K562 (cell line): ENCODE measurements at regions not wholly inside any gene's neighbourhood (a gene's known extent, or its start where the extent isn't known, plus 50 kb on each side); places are given as distances from the start of the nearest gene placed in this dataset.

Source experiments
- ATAC-seq: fragments of 200-7000 bp; cut with Tn5 transposase; 3 replicates; pipeline ENCODE4 v1.9.1; 2020; ENCODE audit warnings: moderate library complexity
- BruUV-seq: library from RNA; stranded (reverse); fragments of 400-500 nt; replicated peaks from 2 replicates; lab custom pipeline; 2021; lab: Mats Ljungman, UMichigan
- CTCF ChIA-PET: fragments of 300-600 bp; formaldehyde crosslinking; extraction: SDS; loops from one replicate; lab custom pipeline; 2021; ENCODE audit warnings: low intra/inter-chr PET ratio; lab: Yijun Ruan, JAX
- POLR2A ChIA-PET: fragments of 300-600, 350-650 bp; sonication (Branson Sonifier 250); formaldehyde crosslinking; extraction: SDS; loops from one replicate; lab custom pipeline; 2021; ENCODE audit warnings: antibody characterized with exemption, inconsistent platforms; lab: Yijun Ruan, JAX
- DNase-seq, 4 experiments: peaks; one replicate each; pipeline versions ENCODE4 v3.0.0 to v3.0.0-alpha.2; 2011 to 2018; ENCODE audit warnings: low spot score in 3 of 4, mixed read lengths in 3 of 4; ENCODE audit errors: extremely low read depth in 1 of 4
- FAIRE-seq: peaks from 2 replicates; lab custom pipeline; 2011; peaks lifted over from hg19 to GRCh38; lab: Jason Lieb, UNC
- H2AFZ ChIP-seq: 2 replicates; pipeline ENCODE4 v1.6.0; 2011; ENCODE audit warnings: low read depth, low read length, control low read depth, inconsistent platforms
- H3K27ac ChIP-seq: fragments of 200-600 bp; 3 replicates; pipeline ENCODE4 v1.8.0; 2011; ENCODE audit warnings: low read depth, mild to moderate bottlenecking, control low read depth, inconsistent platforms, low read length, moderate library complexity, mixed read lengths; ENCODE audit errors: extremely low read depth
- H3K27me3 ChIP-seq, 2 experiments: fragments of 300-600 bp in 1 of 2; 2 replicates in 1 of 2; 3 replicates in 1 of 2; pipeline versions ENCODE4 v1.6.0 to v1.8.0; 2011; ENCODE audit warnings: inconsistent platforms in 2 of 2, low read length in 2 of 2, mild to moderate bottlenecking in 1 of 2, mixed read lengths in 1 of 2, moderate library complexity in 1 of 2; ENCODE audit not compliant: control insufficient read depth in 2 of 2, insufficient read depth in 2 of 2
- H3K36me3 ChIP-seq: fragments of 300-600 bp; 3 replicates; pipeline ENCODE4 v1.8.0; 2011; ENCODE audit warnings: mild to moderate bottlenecking, low read length, inconsistent platforms; ENCODE audit not compliant: control insufficient read depth, insufficient read depth
- H3K4me1 ChIP-seq, 2 experiments: fragments of 200-600 bp in 1 of 2; replicated peaks in 1 of 2; 2 replicates in 1 of 2; 3 replicates in 1 of 2; pipeline versions ENCODE4 v1.5.1 to v1.8.0; 2011; ENCODE audit warnings: inconsistent platforms in 2 of 2, low read length in 2 of 2, mild to moderate bottlenecking in 1 of 2, mixed read lengths in 1 of 2, moderate library complexity in 1 of 2; ENCODE audit not compliant: control insufficient read depth in 2 of 2, insufficient read depth in 2 of 2
- H3K4me2 ChIP-seq: 2 replicates; pipeline ENCODE4 v1.6.1; 2011; ENCODE audit warnings: low read length, control low read depth, inconsistent platforms, mixed read lengths; ENCODE audit not compliant: insufficient read depth
- H3K4me3 ChIP-seq: fragments of 200-600 bp; sonication (generic), shearing (Covaris generic); 2 replicates; pipeline ENCODE4 v1.5.1; 2016; ENCODE audit warnings: control low read depth, inconsistent platforms
- H3K79me2 ChIP-seq: fragments of 200-600 bp; 3 replicates; pipeline ENCODE4 v1.8.0; 2011; ENCODE audit warnings: low read length, inconsistent platforms; ENCODE audit not compliant: control insufficient read depth, insufficient read depth
- H3K9ac ChIP-seq, 2 experiments: 2 replicates each; pipeline versions ENCODE4 v1.6.0 to v1.6.1; 2011; ENCODE audit warnings: low read depth in 2 of 2, low read length in 2 of 2, control low read depth in 1 of 2, inconsistent platforms in 1 of 2, mild to moderate bottlenecking in 1 of 2, mixed read lengths in 1 of 2; ENCODE audit not compliant: insufficient read depth in 1 of 2
- H3K9me1 ChIP-seq: one replicate; pipeline ENCODE4 v1.6.0; 2011; ENCODE audit warnings: inconsistent platforms, mild to moderate bottlenecking, low read length, moderate library complexity; ENCODE audit not compliant: control insufficient read depth, insufficient read depth
- H3K9me3 ChIP-seq: replicated peaks from 2 replicates; pipeline ENCODE4 v1.5.1; 2011; ENCODE audit warnings: low read depth, low read length, inconsistent platforms; ENCODE audit not compliant: control insufficient read depth, insufficient read depth
- H4K20me1 ChIP-seq: replicated peaks from 2 replicates; pipeline ENCODE4 v1.6.1; 2011; ENCODE audit warnings: low read length, inconsistent platforms, mixed read lengths; ENCODE audit not compliant: control insufficient read depth, insufficient read depth
- CREB1 ChIP-seq, 2 experiments: sonication (generic) in 1 of 2; formaldehyde crosslinking in 1 of 2; IDR thresholded peaks; 2 replicates each; pipeline versions ENCODE4 v1.6.1 to v1.8.0; 2012 to 2022; ENCODE audit warnings: inconsistent platforms in 1 of 2, mild to moderate bottlenecking in 1 of 2, missing genetic modification reagents in 1 of 2, moderate library complexity in 1 of 2
- CXXC5 ChIP-seq: fragments of 250-450 bp; sonication (Bioruptor Pico); IDR thresholded peaks from 2 replicates; pipeline ENCODE4 v1.8.0; 2022; ENCODE audit warnings: inconsistent platforms, mild to moderate bottlenecking, moderate library complexity
- ELK1 ChIP-seq: sonication (generic); formaldehyde crosslinking; IDR thresholded peaks from 2 replicates; pipeline ENCODE4 v1.8.1; 2022; ENCODE audit warnings: missing genetic modification reagents
- NCOR1 ChIP-seq: fragments of 450-650 bp; IDR thresholded peaks from 2 replicates; pipeline ENCODE4 v1.6.1; 2016; ENCODE audit warnings: mild to moderate bottlenecking, moderate library complexity
- POLR2G ChIP-seq: fragments of 200-400 bp; formaldehyde crosslinking; IDR thresholded peaks from 2 replicates; pipeline ENCODE4 v1.6.1; 2017; ENCODE audit warnings: low read depth, mild to moderate bottlenecking, antibody characterized with exemption, low read length, moderate library complexity
- U2AF1 ChIP-seq: fragments of 200-400 bp; formaldehyde crosslinking; optimal IDR thresholded peaks from 2 replicates; pipeline ENCODE3; 2017; ENCODE audit warnings: mild to moderate bottlenecking, low read depth, low read length, moderate library complexity
- XRCC3 ChIP-seq: fragments of 450-650 bp; IDR thresholded peaks from 2 replicates; pipeline ENCODE4 v1.6.1; 2017; ENCODE audit warnings: mild to moderate bottlenecking, moderate library complexity
- ZNF239 ChIP-seq: fragments of 250-450 bp; sonication (Bioruptor Pico); IDR thresholded peaks from 2 replicates; pipeline ENCODE4 v1.4.0; 2020; ENCODE audit warnings: mild to moderate bottlenecking
- WGBS: fragments of 100-300 bp; shearing (Covaris generic); methylation state at CpG from one replicate; pipeline ENCODE4 v1.1.6; 2016; ENCODE audit warnings: low coverage, mixed read lengths; ENCODE audit not compliant: insufficient coverage; ENCODE audit errors: missing lambda C conversion rate; 5-methylcytosine and 5-hydroxymethylcytosine counted together
- in situ Hi-C: fragments of 300-500 bp; cut with MboI; formaldehyde crosslinking; loops from 4 replicates; pipeline ENCODE4 v1.15.0; 2018; ENCODE audit warnings: inconsistent platforms, mixed read lengths
- intact Hi-C: fragments of 100-400 bp; cut with micrococcal nuclease; formaldehyde crosslinking; loops from 2 replicates; pipeline ENCODE4 v1.14.2; 2022
- TF ChIP-seq, protein P1 (sequence below): fragments of 250-450 bp; sonication (Bioruptor Pico); IDR thresholded peaks from 2 replicates; pipeline ENCODE4 v1.5.0; 2020; ENCODE audit warnings: mild to moderate bottlenecking, borderline replicate concordance
- TF ChIP-seq, protein P2 (sequence below): fragments of 250-450 bp; sonication (Bioruptor Pico); IDR thresholded peaks from 2 replicates; pipeline ENCODE4 v1.5.0; 2021

GRCh38 chr7:118689403-118689802 lies 464.9 kb downstream of the ANKRD7 start:
- intact Hi-C loops (no loop called here), in situ Hi-C loops (no loop called here)
- Histone ChIP-seq H2AFZ (no peak overlapping the region), H3K27ac (no peak overlapping the region), H3K4me1 (no peaks in the 10 kb centered on the region), H4K20me1 (no peaks in the 10 kb centered on the region), H3K9me3 (0 out of 2 replicates have a peak, but pooled peaks cover 2% of the 10 kb centered on the region), H3K79me2 (no peaks in the 10 kb centered on the region), H3K27me3 (no peaks in the 10 kb centered on the region), H3K4me3 (no peak overlapping the region), H3K36me3 (no peaks in the 10 kb centered on the region), H3K9me1 (no peaks in the 10 kb centered on the region), H3K4me2 (no peak overlapping the region), H3K9ac (no peak overlapping the region)
- TF ChIP-seq, protein P1, sequence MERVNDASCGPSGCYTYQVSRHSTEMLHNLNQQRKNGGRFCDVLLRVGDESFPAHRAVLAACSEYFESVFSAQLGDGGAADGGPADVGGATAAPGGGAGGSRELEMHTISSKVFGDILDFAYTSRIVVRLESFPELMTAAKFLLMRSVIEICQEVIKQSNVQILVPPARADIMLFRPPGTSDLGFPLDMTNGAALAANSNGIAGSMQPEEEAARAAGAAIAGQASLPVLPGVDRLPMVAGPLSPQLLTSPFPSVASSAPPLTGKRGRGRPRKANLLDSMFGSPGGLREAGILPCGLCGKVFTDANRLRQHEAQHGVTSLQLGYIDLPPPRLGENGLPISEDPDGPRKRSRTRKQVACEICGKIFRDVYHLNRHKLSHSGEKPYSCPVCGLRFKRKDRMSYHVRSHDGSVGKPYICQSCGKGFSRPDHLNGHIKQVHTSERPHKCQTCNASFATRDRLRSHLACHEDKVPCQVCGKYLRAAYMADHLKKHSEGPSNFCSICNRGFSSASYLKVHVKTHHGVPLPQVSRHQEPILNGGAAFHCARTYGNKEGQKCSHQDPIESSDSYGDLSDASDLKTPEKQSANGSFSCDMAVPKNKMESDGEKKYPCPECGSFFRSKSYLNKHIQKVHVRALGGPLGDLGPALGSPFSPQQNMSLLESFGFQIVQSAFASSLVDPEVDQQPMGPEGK (CRISPR knock-in tag), result no peak
- TF ChIP-seq XRCC3 (no peak), NCOR1 (no peak), CXXC5 (CRISPR knock-in tag) (peak; percentile 36; the same call in 1 of the 2 replicates), POLR2G (0 out of 2 replicates have a peak, but pooled peaks have one; percentile 20), ZNF239 (CRISPR knock-in tag) (no peak), ELK1 (CRISPR knock-in tag) (no peak), CREB1 (IDR thresholded peaks at IDR 0.05) (no peak), CREB1 (CRISPR knock-in tag; IDR thresholded peaks at IDR 0.05) (no peak), U2AF1 (no peak)
- TF ChIP-seq, protein P2, sequence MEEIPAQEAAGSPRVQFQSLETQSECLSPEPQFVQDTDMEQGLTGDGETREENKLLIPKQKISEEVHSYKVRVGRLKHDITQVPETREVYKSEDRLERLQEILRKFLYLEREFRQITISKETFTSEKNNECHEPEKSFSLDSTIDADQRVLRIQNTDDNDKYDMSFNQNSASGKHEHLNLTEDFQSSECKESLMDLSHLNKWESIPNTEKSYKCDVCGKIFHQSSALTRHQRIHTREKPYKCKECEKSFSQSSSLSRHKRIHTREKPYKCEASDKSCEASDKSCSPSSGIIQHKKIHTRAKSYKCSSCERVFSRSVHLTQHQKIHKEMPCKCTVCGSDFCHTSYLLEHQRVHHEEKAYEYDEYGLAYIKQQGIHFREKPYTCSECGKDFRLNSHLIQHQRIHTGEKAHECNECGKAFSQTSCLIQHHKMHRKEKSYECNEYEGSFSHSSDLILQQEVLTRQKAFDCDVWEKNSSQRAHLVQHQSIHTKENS (CRISPR knock-in tag), result no peak
- ChIA-PET CTCF (no interaction called here), POLR2A (no interaction called here)
- 2% methylated on average over 18 of the region's 18 CpGs for WGBS
- no TSS peak for BruUV-seq
- FAIRE-seq, result no peak
- ATAC-seq, result peak; percentile 64; the same call in 2 of the 3 replicates
- DNase-seq, result peak in 1 of 4 experiments; percentile 44
